GM19395 (cell line): ENCODE measurements at regions not wholly inside any gene's neighbourhood (a gene's known extent, or its start where the extent isn't known, plus 50 kb on each side); places are given as distances from the start of the nearest gene placed in this dataset.
"Not testable (repeated sequence)": the region's sequence is repeated elsewhere in the genome, so short reads cannot be mapped to it uniquely, and the experiment has no call there.

Source experiments
- ATAC-seq: cut with Tn5 transposase; IDR thresholded peaks from one replicate; pipeline ENCODE4 v1.9.1; 2021; ENCODE audit warnings: mild to moderate bottlenecking, moderate library complexity; ENCODE audit not compliant: unreplicated experiment

- ATAC-seq: no peak
Observed at GRCh38 chr3:116981089-116981488, 271.5 kb downstream of the TUSC7 start.

GRCh38 chr3:116984301-116984700 is 274.7 kb downstream of the TUSC7 start:
- no peak for ATAC-seq

- ATAC-seq: no peak
Observed at GRCh38 chr3:116994351-116994879, 284.8 kb downstream of the TUSC7 start.

- ATAC-seq: no peak
Observed at GRCh38 chr3:117003501-117003900, 293.9 kb downstream of the TUSC7 start.

- ATAC-seq: no peak
Observed at GRCh38 chr3:117005274-117005673, 295.7 kb downstream of the TUSC7 start.

GRCh38 chr3:117005911-117006522 is 296.4 kb downstream of the TUSC7 start:
- no peak for ATAC-seq

GRCh38 chr3:117010318-117010717 is 300.7 kb downstream of the TUSC7 start:
- no peak for ATAC-seq

- no peak for ATAC-seq
Observed at GRCh38 chr3:117011687-117012250, 302.2 kb downstream of the TUSC7 start.

GRCh38 chr3:117016378-117016777 is 306.8 kb downstream of the TUSC7 start:
- ATAC-seq: no peak

- ATAC-seq: peak; percentile 85
Observed at GRCh38 chr3:117017135-117017894, 307.7 kb downstream of the TUSC7 start.

- ATAC-seq: no peak
Observed at GRCh38 chr3:117018655-117019054, 309.1 kb downstream of the TUSC7 start.

GRCh38 chr3:117019082-117019713 is 309.6 kb downstream of the TUSC7 start:
- peak; percentile 65 for ATAC-seq

GRCh38 chr3:117026401-117026800 is 316.8 kb downstream of the TUSC7 start:
- no peak for ATAC-seq

- no peak for ATAC-seq
Observed at GRCh38 chr3:117035745-117036144, 326.2 kb downstream of the TUSC7 start.

GRCh38 chr3:117036259-117036799 is 326.8 kb downstream of the TUSC7 start:
- ATAC-seq: peak; percentile 73

GRCh38 chr3:117045143-117045542 is 335.6 kb downstream of the TUSC7 start:
- ATAC-seq: no peak

GRCh38 chr3:117047951-117048705 is 338.5 kb downstream of the TUSC7 start:
- no peak for ATAC-seq

GRCh38 chr3:117052395-117052794 is 342.8 kb downstream of the TUSC7 start:
- ATAC-seq: no peak

- no peak for ATAC-seq
Observed at GRCh38 chr3:117054556-117054955, 345.0 kb downstream of the TUSC7 start.

- ATAC-seq: not testable (repeated sequence)
Observed at GRCh38 chr3:117056946-117057345, 347.4 kb downstream of the TUSC7 start.
